Mesodermal cell (in vitro differentiated cells): ENCODE measurements at regions not wholly inside any gene's neighbourhood (a gene's known extent, or its start where the extent isn't known, plus 50 kb on each side); places are given as distances from the start of the nearest gene placed in this dataset.
A peak's percentile ranks its signal among the peaks of the same experiment; 100 is the strongest.
"Not testable (repeated sequence)": the region's sequence is repeated elsewhere in the genome, so short reads cannot be mapped to it uniquely, and the experiment has no call there.

Experiments used
- H3K27ac ChIP-seq: 2 replicates; pipeline ENCODE4 v1.7.0; 2013; ENCODE audit warnings: mild to moderate bottlenecking, low read depth, low read length, moderate library complexity; ENCODE audit not compliant: severe bottlenecking
- H3K36me3 ChIP-seq: 2 replicates; pipeline ENCODE4 v1.7.1; 2013; ENCODE audit warnings: mild to moderate bottlenecking, low read length, moderate library complexity; ENCODE audit not compliant: control insufficient read depth, insufficient read depth
- H3K4me1 ChIP-seq: one replicate; pipeline ENCODE4 v1.7.1; 2013; ENCODE audit warnings: mild to moderate bottlenecking, low read length; ENCODE audit not compliant: insufficient read depth, control insufficient read depth, poor library complexity, severe bottlenecking
- H3K4me3 ChIP-seq: 2 replicates; pipeline ENCODE4 v1.7.0; 2013; ENCODE audit warnings: low read length, control low read depth, mild to moderate bottlenecking; ENCODE audit not compliant: insufficient read depth, poor library complexity, severe bottlenecking; ENCODE audit errors: extremely low read depth
- H3K9me3 ChIP-seq: 2 replicates; pipeline ENCODE4 v1.7.1; 2013; ENCODE audit warnings: mild to moderate bottlenecking, low read length, moderate library complexity; ENCODE audit not compliant: control insufficient read depth
- WGBS, 2 experiments: methylation state at CpG; one replicate each; pipeline ENCODE4 v1.1.5; 2013; ENCODE audit warnings: missing lambda C conversion rate in 2 of 2; ENCODE audit not compliant: insufficient coverage in 2 of 2; 5-methylcytosine and 5-hydroxymethylcytosine counted together

DNA sequence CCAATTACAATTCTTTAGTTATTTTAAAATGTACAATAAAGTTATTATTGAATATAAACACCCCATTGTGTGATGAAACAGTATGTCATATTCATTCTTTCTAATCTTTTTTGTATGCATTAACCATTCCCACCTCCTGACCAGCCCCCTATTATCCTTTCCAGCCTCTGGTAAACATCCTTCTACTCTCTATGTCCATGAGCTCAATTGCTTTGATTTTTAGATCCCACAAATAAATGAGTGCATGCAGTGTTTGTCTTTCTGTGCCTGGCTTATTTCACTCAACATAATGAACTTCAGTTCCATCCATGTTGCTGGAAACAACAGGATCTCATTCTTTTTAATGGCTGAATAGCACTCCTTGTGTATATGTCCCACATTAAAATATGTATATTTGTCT lies 1858.9 kb upstream of the C9orf72 start:
- Histone ChIP-seq H3K4me1 (peaks cover 5% of the 10 kb centered on the region), H3K36me3 (no peaks in the 10 kb centered on the region), H3K4me3 (no peak overlapping the region), H3K27ac (no peak overlapping the region), H3K9me3 (no peaks in the 10 kb centered on the region)

- H3K27ac ChIP-seq, H3K9me3 ChIP-seq, H3K4me3 ChIP-seq, H3K4me1 ChIP-seq, H3K36me3 ChIP-seq: not testable (repeated sequence)
- WGBS, 2 experiments = 71% methylated on average over 1 of the region's 2 CpGs; no CpG with 5 or more reads in 1 of the 2 experiments
These were observed 1859.4 kb upstream of the C9orf72 start for GRCh38 chr9:29432656-29433055.

- no peak overlapping the region for H3K4me3 ChIP-seq
- WGBS, 2 experiments = no CpG with 5 or more reads among the region's 1 CpG
- peaks cover 16% of the 10 kb centered on the region for H3K4me1 ChIP-seq
- H3K9me3 ChIP-seq = no peaks in the 10 kb centered on the region
- H3K36me3 ChIP-seq = no peaks in the 10 kb centered on the region
- H3K27ac ChIP-seq = no peak overlapping the region
These were observed 1862.1 kb upstream of the C9orf72 start for GRCh38 chr9:29435368-29435767.

- Histone ChIP-seq H3K36me3 (no peaks in the 10 kb centered on the region), H3K9me3 (no peaks in the 10 kb centered on the region), H3K4me3 (no peak overlapping the region), H3K27ac (no peak overlapping the region), H3K4me1 (peaks cover 23% of the 10 kb centered on the region)
- 85 to 86% methylated on average over 2 of the region's 3 CpGs for WGBS, 2 experiments
These were observed 1864.2 kb upstream of the C9orf72 start for GRCh38 chr9:29437526-29437925.

DNA sequence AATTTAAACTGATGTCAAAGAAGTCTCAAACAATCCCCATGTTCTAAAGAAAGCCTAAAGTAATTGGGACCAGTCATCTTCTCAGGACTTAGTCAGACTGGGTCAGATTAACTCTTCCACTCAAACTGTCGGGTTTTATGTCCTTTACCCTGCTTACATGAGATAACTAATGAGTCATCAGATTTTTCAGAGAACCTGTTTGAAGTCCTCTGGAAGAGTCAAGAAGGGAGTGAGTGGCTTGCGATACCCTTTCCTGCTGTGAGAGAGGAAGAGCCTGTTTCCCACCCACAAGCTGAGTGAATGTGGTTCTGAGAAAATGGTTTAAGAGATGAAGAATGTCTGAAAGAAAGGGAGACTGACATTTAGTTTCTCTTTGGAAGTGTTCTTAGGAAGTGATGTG lies 1866.7 kb upstream of the C9orf72 start:
- Histone ChIP-seq H3K9me3 (peaks cover 2% of the 10 kb centered on the region), H3K27ac (peak overlapping the region; percentile 87), H3K4me3 (no peak overlapping the region), H3K36me3 (no peaks in the 10 kb centered on the region), H3K4me1 (peaks cover 23% of the 10 kb centered on the region)
- WGBS, 2 experiments = 17 to 43% methylated on average over 1 to 2 of the region's 2 CpGs

DNA sequence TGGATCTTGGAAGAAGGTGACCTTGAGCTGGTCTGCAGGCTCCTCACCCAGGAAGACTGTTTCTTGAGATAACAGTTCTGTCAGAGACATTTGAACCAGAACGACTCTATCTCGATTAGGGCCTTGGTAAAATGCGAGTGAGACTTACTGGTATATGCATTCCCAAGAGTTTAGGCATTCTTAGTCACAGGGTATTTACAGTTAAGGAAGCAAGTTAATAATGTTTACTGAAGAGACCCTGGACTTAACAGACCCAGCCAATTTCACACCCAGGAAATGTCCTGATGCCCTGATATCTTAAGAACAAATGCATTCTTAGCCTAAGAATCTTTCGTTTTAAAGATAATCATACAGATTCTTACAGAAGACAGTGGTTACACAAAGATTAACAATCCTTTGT lies 1867.2 kb upstream of the C9orf72 start:
- Histone ChIP-seq H3K36me3 (no peaks in the 10 kb centered on the region), H3K27ac (peak overlapping the region; percentile 87), H3K4me3 (no peak overlapping the region), H3K9me3 (peaks cover 2% of the 10 kb centered on the region), H3K4me1 (peaks cover 23% of the 10 kb centered on the region)
- WGBS, 2 experiments = 68 to 85% methylated on average over 3 of the region's 4 CpGs

DNA sequence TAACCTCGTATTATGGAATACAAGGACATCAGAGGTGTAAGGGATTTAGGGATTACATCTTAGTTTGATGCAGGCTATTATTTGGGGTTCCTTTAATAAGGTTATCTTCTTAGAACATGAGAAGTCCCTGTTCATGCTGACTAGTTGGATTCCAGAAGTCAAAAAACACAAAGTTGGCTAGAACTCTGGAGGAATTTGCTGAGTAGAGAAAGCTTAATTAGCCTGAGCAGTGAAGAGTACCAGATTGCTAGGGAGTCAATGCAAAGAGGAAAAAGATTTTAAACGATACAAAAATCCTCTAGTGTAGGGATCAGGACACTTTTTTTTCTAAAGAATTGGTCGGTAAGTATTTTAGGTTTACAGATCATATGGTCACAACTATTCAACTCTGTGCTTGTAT lies 1872.5 kb upstream of the C9orf72 start:
- H3K27ac ChIP-seq = no peak overlapping the region
- 83 to 100% methylated on average over 1 of the region's 3 CpGs for WGBS, 2 experiments
- H3K4me3 ChIP-seq = no peak overlapping the region
- peaks cover 6% of the 10 kb centered on the region for H3K4me1 ChIP-seq
- peaks cover 2% of the 10 kb centered on the region for H3K9me3 ChIP-seq
- H3K36me3 ChIP-seq = no peaks in the 10 kb centered on the region

DNA sequence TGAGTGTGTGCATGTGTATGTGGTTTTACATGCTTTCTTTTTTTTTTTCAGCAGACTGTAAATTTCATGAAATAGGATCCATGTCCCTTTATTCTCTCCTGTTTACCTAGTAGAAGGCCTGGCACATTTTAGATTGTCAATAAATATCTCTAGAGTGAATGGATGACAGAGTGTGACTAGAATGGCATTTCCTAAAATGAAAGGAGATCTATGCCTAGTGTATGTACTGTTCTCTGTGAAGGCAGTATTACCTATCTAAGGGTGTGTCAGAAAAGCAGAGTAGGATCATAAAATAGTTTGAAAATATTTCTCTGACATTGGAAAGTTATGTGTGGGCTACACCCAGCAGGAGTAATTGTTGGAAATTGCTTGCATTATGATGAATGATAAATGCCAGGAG lies 1876.0 kb upstream of the C9orf72 start:
- H3K9me3 ChIP-seq = peaks cover 2% of the 10 kb centered on the region
- H3K27ac ChIP-seq = no peak overlapping the region
- peaks cover 3% of the 10 kb centered on the region for H3K4me1 ChIP-seq
- no peaks in the 10 kb centered on the region for H3K36me3 ChIP-seq
- no peak overlapping the region for H3K4me3 ChIP-seq

DNA sequence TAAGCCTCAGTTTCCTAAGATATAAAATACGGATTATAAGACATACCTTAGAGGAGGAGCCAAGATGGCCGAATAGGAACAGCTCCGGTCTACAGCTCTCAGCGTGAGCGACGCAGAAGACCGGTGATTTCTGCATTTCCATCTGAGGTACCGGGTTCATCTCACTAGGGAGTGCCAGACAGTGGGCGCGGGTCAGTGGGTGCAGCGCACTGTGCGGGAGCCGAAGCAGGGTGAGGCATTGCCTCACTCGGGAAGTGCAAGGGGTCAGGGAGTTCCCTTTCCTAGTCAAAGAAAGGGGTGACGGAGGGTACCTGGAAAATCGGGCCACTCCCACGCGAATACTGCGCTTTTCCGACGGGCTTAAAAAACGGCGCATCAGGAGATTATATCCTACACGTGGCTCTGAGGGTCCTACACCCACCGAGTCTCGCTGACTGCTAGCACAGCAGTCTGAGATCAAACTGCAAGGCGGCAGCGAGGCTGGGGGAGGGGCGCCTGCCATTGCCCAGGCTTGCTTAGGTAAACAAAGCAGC lies 1877.1 kb upstream of the C9orf72 start:
- WGBS, 2 experiments = 72 to 76% methylated on average over 26 of the region's 29 CpGs
- peak overlapping the region; percentile 36 for H3K27ac ChIP-seq
- not testable (repeated sequence) for H3K9me3 ChIP-seq, H3K4me1 ChIP-seq, H3K36me3 ChIP-seq
- peak overlapping the region; percentile 5 for H3K4me3 ChIP-seq

GRCh38 chr9:29456940-29457339 lies 1883.7 kb upstream of the C9orf72 start:
- no peak overlapping the region for H3K27ac ChIP-seq
- H3K4me1 ChIP-seq = no peaks in the 10 kb centered on the region
- peaks cover 3% of the 10 kb centered on the region for H3K9me3 ChIP-seq
- H3K4me3 ChIP-seq = no peak overlapping the region
- no CpG with 5 or more reads among the region's 3 CpGs for WGBS, 2 experiments
- no peaks in the 10 kb centered on the region for H3K36me3 ChIP-seq

GRCh38 chr9:29475471-29475870 lies 1902.2 kb upstream of the C9orf72 start:
- WGBS, 2 experiments = 83% methylated on average over 1 of the region's 1 CpG; no CpG with 5 or more reads in 1 of the 2 experiments
- Histone ChIP-seq H3K36me3 (no peaks in the 10 kb centered on the region), H3K4me1 (no peaks in the 10 kb centered on the region), H3K27ac (no peak overlapping the region), H3K4me3 (no peak overlapping the region), H3K9me3 (no peaks in the 10 kb centered on the region)
